Kidney (tissue), 13 donors: ENCODE measurements at regions not wholly inside any gene's neighbourhood (a gene's known extent, or its start where the extent isn't known, plus 50 kb on each side); places are given as distances from the start of the nearest gene placed in this dataset.

Experiments used
- DNase-seq, 5 donors: peaks; one replicate each; pipeline ENCODE4 v3.0.0-alpha.2; 2013 to 2020
- FAIRE-seq: peaks from 2 replicates; lab custom pipeline; 2012; peaks lifted over from hg19 to GRCh38; lab: Jason Lieb, UNC
- H3K27ac ChIP-seq, 2 donors: one replicate each; pipeline ENCODE4 v1.7.0; 2013; ENCODE audit warnings: low read depth in 2 of 2, low read length in 2 of 2, inconsistent platforms in 1 of 2
- H3K27me3 ChIP-seq: one replicate; pipeline ENCODE4 v1.7.1; 2013; ENCODE audit warnings: low read length, inconsistent platforms; ENCODE audit not compliant: control insufficient read depth, insufficient read depth
- H3K36me3 ChIP-seq, 3 donors: one replicate each; pipeline versions ENCODE4 v1.7.0 to v1.7.1; 2013; ENCODE audit warnings: low read length in 3 of 3, control low read depth in 1 of 3, inconsistent platforms in 1 of 3; ENCODE audit not compliant: insufficient read depth in 3 of 3, control insufficient read depth in 2 of 3
- H3K4me1 ChIP-seq, 3 donors: one replicate each; pipeline versions ENCODE4 v1.7.0 to v1.7.1; 2013; ENCODE audit warnings: low read length in 3 of 3, inconsistent platforms in 1 of 3, low read depth in 1 of 3; ENCODE audit not compliant: control insufficient read depth in 2 of 3, insufficient read depth in 2 of 3
- H3K4me3 ChIP-seq, 3 donors: one replicate each; pipeline versions ENCODE4 v1.7.0 to v1.8.1; 2013; ENCODE audit warnings: low read length in 3 of 3, control low read depth in 1 of 3, inconsistent platforms in 1 of 3
- H3K9ac ChIP-seq, 3 donors: one replicate each; pipeline versions ENCODE4 v1.7.0 to v1.7.1; 2013; ENCODE audit warnings: low read length in 3 of 3, control low read depth in 1 of 3, inconsistent platforms in 1 of 3
- H3K9me3 ChIP-seq, 3 donors: one replicate each; pipeline versions ENCODE4 v1.7.0 to v1.7.1; 2013; ENCODE audit warnings: low read length in 3 of 3, control low read depth in 1 of 3, inconsistent platforms in 1 of 3; ENCODE audit not compliant: control insufficient read depth in 2 of 3, insufficient read depth in 1 of 3
- intact Hi-C: fragments of 100-400 bp; cut with DNase I; formaldehyde crosslinking; loops from one replicate; pipeline ENCODE4 v1.11.1; 2022
- TF ChIP-seq, protein P1 (sequence below): IDR thresholded peaks from 3 replicates; pipeline ENCODE4 v1.5.1; 2012; ENCODE audit warnings: mild to moderate bottlenecking, moderate library complexity, borderline replicate concordance; ENCODE audit not compliant: insufficient read depth; ENCODE audit errors: extremely low read depth
- donor health status: control.
- donor health status: control.
- donor health status: control.
- donor health status: control.
- donor health status: control.
- donor health status: DM: yes; HTN: yes; CAD: no.
- donor health status: Normal renal cell carcinoma (clear cell type).

DNA sequence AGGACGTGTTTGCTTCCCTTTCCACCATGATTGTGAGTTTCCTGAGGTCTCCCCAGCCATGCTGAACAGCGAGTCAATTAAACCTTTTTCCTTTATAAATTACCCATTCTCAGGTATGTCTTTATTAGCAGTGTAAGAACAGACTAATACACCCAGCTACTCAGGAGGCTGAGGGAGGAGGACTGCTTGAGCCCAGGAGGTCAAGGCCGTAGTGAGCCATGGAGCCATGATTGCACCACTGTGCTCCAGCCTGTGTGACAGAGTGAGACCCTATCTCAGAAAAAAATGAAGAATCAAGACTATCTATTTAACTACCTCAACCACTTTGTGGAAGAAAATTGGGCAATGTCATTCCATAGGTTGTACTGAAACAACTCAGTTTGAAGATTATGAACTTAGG, 54.6 kb upstream of the SEC16B start:
- TF ChIP-seq, protein P1, sequence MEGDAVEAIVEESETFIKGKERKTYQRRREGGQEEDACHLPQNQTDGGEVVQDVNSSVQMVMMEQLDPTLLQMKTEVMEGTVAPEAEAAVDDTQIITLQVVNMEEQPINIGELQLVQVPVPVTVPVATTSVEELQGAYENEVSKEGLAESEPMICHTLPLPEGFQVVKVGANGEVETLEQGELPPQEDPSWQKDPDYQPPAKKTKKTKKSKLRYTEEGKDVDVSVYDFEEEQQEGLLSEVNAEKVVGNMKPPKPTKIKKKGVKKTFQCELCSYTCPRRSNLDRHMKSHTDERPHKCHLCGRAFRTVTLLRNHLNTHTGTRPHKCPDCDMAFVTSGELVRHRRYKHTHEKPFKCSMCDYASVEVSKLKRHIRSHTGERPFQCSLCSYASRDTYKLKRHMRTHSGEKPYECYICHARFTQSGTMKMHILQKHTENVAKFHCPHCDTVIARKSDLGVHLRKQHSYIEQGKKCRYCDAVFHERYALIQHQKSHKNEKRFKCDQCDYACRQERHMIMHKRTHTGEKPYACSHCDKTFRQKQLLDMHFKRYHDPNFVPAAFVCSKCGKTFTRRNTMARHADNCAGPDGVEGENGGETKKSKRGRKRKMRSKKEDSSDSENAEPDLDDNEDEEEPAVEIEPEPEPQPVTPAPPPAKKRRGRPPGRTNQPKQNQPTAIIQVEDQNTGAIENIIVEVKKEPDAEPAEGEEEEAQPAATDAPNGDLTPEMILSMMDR = no peak
- H3K27me3 ChIP-seq = no peaks in the 10 kb centered on the region
- intact Hi-C loops = no loop called here
- H3K9ac ChIP-seq = no peak overlapping the region
- DNase-seq = no peak
- peaks cover 0 to 23% (median 5%) of the 10 kb centered on the region in 3 donors for H3K36me3 ChIP-seq
- no peak for FAIRE-seq
- H3K9me3 ChIP-seq = no peaks in the 10 kb centered on the region
- H3K4me1 ChIP-seq = peaks cover 0 to 9% (median 4%) of the 10 kb centered on the region in 3 donors
- H3K4me3 ChIP-seq = no peak overlapping the region
- no peak overlapping the region for H3K27ac ChIP-seq

DNA sequence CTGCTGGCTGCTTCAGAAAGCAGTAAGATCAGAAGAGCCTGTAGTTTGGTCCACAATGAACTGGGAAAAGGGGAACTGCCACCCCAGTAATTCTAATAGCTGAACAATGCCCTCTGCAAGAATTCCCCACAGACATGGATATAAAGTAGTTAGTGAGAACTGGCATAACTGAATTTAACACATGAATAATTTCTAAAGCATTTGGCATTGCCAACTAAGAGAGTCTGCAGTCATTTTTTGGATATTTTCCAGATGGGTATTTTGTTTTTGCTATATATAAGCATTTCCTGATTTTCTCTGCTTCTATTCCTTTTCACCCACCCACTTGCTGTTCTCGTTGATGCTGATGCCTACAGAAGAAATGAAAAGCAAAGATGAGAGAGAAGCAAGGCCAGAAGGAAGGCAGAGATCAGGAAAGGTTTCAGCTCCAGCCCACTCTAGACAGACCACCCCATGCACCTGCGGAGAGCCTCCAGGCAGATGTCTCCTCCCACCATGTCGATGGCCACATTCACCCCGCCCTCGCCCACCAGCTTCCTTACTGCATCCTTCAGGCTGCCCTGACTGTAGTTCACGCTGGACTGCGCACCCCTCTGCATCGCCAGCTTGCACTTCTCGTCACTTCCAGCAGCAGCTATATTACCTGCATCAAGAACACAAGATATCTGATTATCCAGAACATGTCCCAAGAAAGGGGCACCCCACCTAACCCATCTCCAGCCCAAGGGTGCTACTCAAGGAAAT, 55.9 kb upstream of the SEC16B start:
- Histone ChIP-seq H3K27ac (peak overlapping the region in 1 of 2 donors; percentile 4), H3K27me3 (no peaks in the 10 kb centered on the region), H3K9me3 (no peaks in the 10 kb centered on the region), H3K9ac (no peak overlapping the region), H3K4me1 (peaks cover 0 to 9% (median 4%) of the 10 kb centered on the region in 3 donors), H3K4me3 (no peak overlapping the region), H3K36me3 (peaks cover 0 to 20% (median 8%) of the 10 kb centered on the region in 3 donors)
- TF ChIP-seq, protein P1 = no peak
- intact Hi-C loops = no loop called here
- FAIRE-seq (no peak), DNase-seq (no peak)

DNA sequence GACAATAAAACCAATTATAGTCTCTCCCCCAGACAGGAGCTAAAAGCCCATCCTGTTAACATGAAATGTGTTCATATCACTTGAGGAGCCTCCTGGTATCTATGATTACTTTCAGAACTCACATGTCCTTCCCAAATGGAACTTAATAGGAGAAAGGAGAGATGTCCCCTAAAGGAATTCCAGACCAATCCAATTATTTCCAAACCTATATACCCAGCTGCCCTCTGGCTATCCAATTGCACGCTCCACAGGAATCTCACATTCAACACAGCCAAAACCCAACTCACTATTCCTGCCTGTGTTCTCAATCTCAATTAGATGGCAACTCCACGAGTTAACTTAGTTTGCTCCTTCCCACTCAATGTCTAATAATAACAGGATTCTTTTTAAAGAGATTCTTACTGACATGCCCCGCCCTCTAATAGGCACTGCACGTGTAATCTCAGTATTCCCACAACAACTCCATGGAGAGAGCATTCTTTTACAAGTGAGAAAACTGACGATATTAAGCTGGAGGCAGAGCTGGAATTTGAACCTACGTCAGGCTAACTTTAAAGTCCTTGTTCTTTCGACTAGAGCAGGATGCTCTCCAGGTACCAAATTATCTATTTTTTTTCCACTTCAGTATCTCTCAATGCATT, 59.1 kb upstream of the SEC16B start:
- peaks cover 0 to 20% (median 11%) of the 10 kb centered on the region in 3 donors for H3K36me3 ChIP-seq
- H3K9ac ChIP-seq = no peak overlapping the region
- DNase-seq = no peak
- H3K4me3 ChIP-seq = no peak overlapping the region
- TF ChIP-seq, protein P1 = no peak
- intact Hi-C loops = no loop called here
- peaks cover 0 to 12% (median 5%) of the 10 kb centered on the region in 3 donors for H3K4me1 ChIP-seq
- no peak overlapping the region for H3K27ac ChIP-seq
- H3K9me3 ChIP-seq = no peaks in the 10 kb centered on the region
- H3K27me3 ChIP-seq = no peaks in the 10 kb centered on the region
- no peak for FAIRE-seq
